ENCODE measurements at regions not wholly inside any gene's neighbourhood (a gene's known extent, or its start where the extent isn't known, plus 50 kb on each side); places are given as distances from the start of the nearest gene placed in this dataset.

GRCh38 chr6:799769-800168 lies 106.8 kb upstream of the EXOC2 start:
- no peaks in the 10 kb centered on the region for H3K36me3 ChIP-seq
- no peak for ATAC-seq
- WGBS, 2 donors (ENCODE audit: low coverage in 1 of 2) = 89 to 93% methylated on average over 3 to 5 of the region's 6 CpGs
- TF ChIP-seq POLR2A (IDR thresholded peaks at IDR 0.05) (no peak), CTCF (IDR thresholded peaks at IDR 0.05) (no peak), EP300 (IDR thresholded peaks at IDR 0.05) (no peak)
- no peaks in the 10 kb centered on the region for H3K9me3 ChIP-seq
- no peak overlapping the region for H3K27ac ChIP-seq
- peaks cover 0 to 8% (median 0%) of the 10 kb centered on the region in 3 donors for H3K4me1 ChIP-seq
- no peak overlapping the region for H3K4me3 ChIP-seq
- H3K27me3 ChIP-seq = peaks cover 5% of the 10 kb centered on the region

- Histone ChIP-seq H3K27ac (no peak overlapping the region), H3K9me3 (no peaks in the 10 kb centered on the region), H3K27me3 (peaks cover 5% of the 10 kb centered on the region), H3K36me3 (no peaks in the 10 kb centered on the region), H3K4me3 (no peak overlapping the region), H3K4me1 (peaks cover 0 to 8% (median 0%) of the 10 kb centered on the region in 3 donors)
- peak; percentile 75 for ATAC-seq
- TF ChIP-seq POLR2A (IDR thresholded peaks at IDR 0.05) (no peak), EP300 (IDR thresholded peaks at IDR 0.05) (no peak), CTCF (IDR thresholded peaks at IDR 0.05) (peak; percentile 76 to 91 (median 84)), POLR2AphosphoS5 (IDR thresholded peaks at IDR 0.05) (no peak)
- WGBS, 2 donors (ENCODE audit: low coverage in 1 of 2) = 7 to 13% methylated on average over 5 of the region's 5 CpGs
These were observed 104.6 kb upstream of the EXOC2 start for GRCh38 chr6:797479-798077.

- peaks cover 5% of the 10 kb centered on the region for H3K27me3 ChIP-seq
- no peaks in the 10 kb centered on the region for H3K9me3 ChIP-seq
- peaks cover 0 to 8% (median 0%) of the 10 kb centered on the region in 3 donors for H3K4me1 ChIP-seq
- H3K4me3 ChIP-seq = no peak overlapping the region
- no peaks in the 10 kb centered on the region for H3K36me3 ChIP-seq
- no peak for ATAC-seq
- WGBS, 2 donors (ENCODE audit: low coverage in 1 of 2) = 32 to 37% methylated on average over 10 of the region's 11 CpGs
- TF ChIP-seq EP300 (IDR thresholded peaks at IDR 0.05) (no peak), POLR2A (IDR thresholded peaks at IDR 0.05) (no peak), POLR2AphosphoS5 (IDR thresholded peaks at IDR 0.05) (no peak), CTCF (IDR thresholded peaks at IDR 0.05) (no peak)
- H3K27ac ChIP-seq = no peak overlapping the region
These were observed 102.2 kb upstream of the EXOC2 start for GRCh38 chr6:795046-795685.

GRCh38 chr6:793261-793660 lies 100.3 kb upstream of the EXOC2 start:
- H3K27me3 ChIP-seq = peaks cover 5% of the 10 kb centered on the region
- ATAC-seq = no peak
- peaks cover 0 to 8% (median 0%) of the 10 kb centered on the region in 3 donors for H3K4me1 ChIP-seq
- no peaks in the 10 kb centered on the region for H3K36me3 ChIP-seq
- H3K27ac ChIP-seq = no peak overlapping the region
- TF ChIP-seq CTCF (IDR thresholded peaks at IDR 0.05) (no peak), POLR2A (IDR thresholded peaks at IDR 0.05) (no peak), EP300 (IDR thresholded peaks at IDR 0.05) (no peak), POLR2AphosphoS5 (IDR thresholded peaks at IDR 0.05) (no peak)
- 73 to 84% methylated on average over 10 to 13 of the region's 13 CpGs for WGBS, 2 donors (ENCODE audit: low coverage in 1 of 2)
- H3K4me3 ChIP-seq = no peak overlapping the region
- no peaks in the 10 kb centered on the region for H3K9me3 ChIP-seq

- H3K27me3 ChIP-seq = peaks cover 5% of the 10 kb centered on the region
- 92 to 100% methylated on average over 2 to 6 of the region's 11 CpGs for WGBS, 2 donors (ENCODE audit: low coverage in 1 of 2)
- ATAC-seq = no peak
These were observed 99.7 kb upstream of the EXOC2 start for GRCh38 chr6:792662-793061.

More at GRCh38 chr6:792662-793061, 99.7 kb upstream of the EXOC2 start:
- H3K36me3 ChIP-seq = no peaks in the 10 kb centered on the region
- peaks cover 0 to 8% (median 0%) of the 10 kb centered on the region in 3 donors for H3K4me1 ChIP-seq
- H3K27ac ChIP-seq = no peak overlapping the region
- no peaks in the 10 kb centered on the region for H3K9me3 ChIP-seq
- no peak overlapping the region for H3K4me3 ChIP-seq
- no peak for TF ChIP-seq CTCF (IDR thresholded peaks at IDR 0.05)
- TF ChIP-seq POLR2AphosphoS5 (IDR thresholded peaks at IDR 0.05) = no peak
- TF ChIP-seq EP300 (IDR thresholded peaks at IDR 0.05) = no peak
- TF ChIP-seq POLR2A (IDR thresholded peaks at IDR 0.05) = no peak
